Stomach (tissue), 4 donors: ENCODE measurements at regions not wholly inside any gene's neighbourhood (a gene's known extent, or its start where the extent isn't known, plus 50 kb on each side); places are given as distances from the start of the nearest gene placed in this dataset.

Experiments used
- CTCF ChIP-seq, 7 experiments: fragments of 450-650 bp in 4 of 7; fragments of 200-600 bp in 3 of 7; sonication (generic) in 3 of 7; IDR thresholded peaks; one replicate each; pipeline ENCODE4 v1.5.1; 2016 to 2019; ENCODE audit warnings: antibody characterized with exemption in 7 of 7, control low read depth in 2 of 7, mild to moderate bottlenecking in 1 of 7
- POLR2A ChIP-seq, 4 donors: fragments of 450-650 bp; IDR thresholded peaks; one replicate each; pipeline ENCODE4 v1.6.1; 2016; ENCODE audit warnings: antibody characterized with exemption in 4 of 4, control low read depth in 2 of 4, mild to moderate bottlenecking in 1 of 4, moderate library complexity in 1 of 4

- TF ChIP-seq CTCF (IDR thresholded peaks at IDR 0.05) (no peak), POLR2A (IDR thresholded peaks at IDR 0.05) (no peak)
Observed at GRCh38 chr13:106100171-106100919, 435.1 kb downstream of the EFNB2 start.
